ENCODE measurements at regions not wholly inside any gene's neighbourhood (a gene's known extent, or its start where the extent isn't known, plus 50 kb on each side); places are given as distances from the start of the nearest gene placed in this dataset.

DNA sequence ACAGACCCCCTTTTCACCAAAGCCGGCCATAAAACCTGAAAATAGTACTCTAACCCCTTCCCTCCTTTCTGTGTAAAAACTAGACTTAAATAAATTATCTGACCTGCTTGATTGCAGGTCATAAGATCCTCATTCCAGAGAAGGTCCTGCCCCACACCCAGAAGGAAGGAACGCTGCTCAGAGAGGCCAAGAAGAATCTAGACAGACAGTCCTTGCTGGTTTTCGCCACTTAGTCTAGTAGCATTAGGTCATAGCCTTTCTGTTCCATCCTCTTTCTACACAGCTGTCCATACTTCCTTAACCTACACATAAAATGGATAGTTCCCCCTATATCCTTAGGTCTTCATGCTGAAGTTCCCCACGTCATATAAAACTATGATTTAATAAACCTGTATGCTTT is 83.7 kb upstream of the IGF1 start:
- TF ChIP-seq CTCF (IDR thresholded peaks at IDR 0.05): no peak
- no peak for TF ChIP-seq EZH2 (IDR thresholded peaks at IDR 0.05)
- no peak for TF ChIP-seq EZH2phosphoT487 (IDR thresholded peaks at IDR 0.05)

All from neural progenitor cell (in vitro differentiated cells).